Stimulated activated CD4-positive, alpha-beta T cell treated with anti-CD3 and anti-CD28 coated beads, Interleukin-1b, Interleukin-23, amount 100 ng/mL, for 1 hour (primary cell): ENCODE measurements at regions not wholly inside any gene's neighbourhood (a gene's known extent, or its start where the extent isn't known, plus 50 kb on each side); places are given as distances from the start of the nearest gene placed in this dataset.
A peak's percentile ranks its signal among the peaks of the same experiment; 100 is the strongest.
"Not testable (repeated sequence)": the region's sequence is repeated elsewhere in the genome, so short reads cannot be mapped to it uniquely, and the experiment has no call there.

Experiments used
- DNase-seq, 2 donors: peaks; one replicate each; pipeline ENCODE4 v3.0.0-alpha.2; 2020; ENCODE audit warnings: low read depth in 2 of 2

- no peak for DNase-seq
Measured at GRCh38 chrX:16320765-16321355, 153.6 kb downstream of the MAGEB17 start.

GRCh38 chrX:16333453-16333852 is 166.2 kb downstream of the MAGEB17 start:
- DNase-seq, result no peak

GRCh38 chrX:16335181-16335580 is 167.9 kb downstream of the MAGEB17 start:
- no peak for DNase-seq

- DNase-seq, result no peak
Measured at GRCh38 chrX:16347968-16348670, 180.8 kb downstream of the MAGEB17 start.

GRCh38 chrX:16357902-16358301 is 190.6 kb downstream of the MAGEB17 start:
- DNase-seq, result no peak

- DNase-seq, result not testable (repeated sequence)
Measured at GRCh38 chrX:16360056-16360455, 192.8 kb downstream of the MAGEB17 start.

- DNase-seq, result no peak
Measured at GRCh38 chrX:16368696-16369095, 201.4 kb downstream of the MAGEB17 start.

GRCh38 chrX:16376056-16376455 is 208.8 kb downstream of the MAGEB17 start:
- DNase-seq, result no peak

- no peak for DNase-seq
Measured at GRCh38 chrX:16386126-16386525, 218.8 kb downstream of the MAGEB17 start.

- no peak for DNase-seq
Measured at GRCh38 chrX:16392597-16392996, 225.3 kb downstream of the MAGEB17 start.

- DNase-seq, result no peak
Measured at GRCh38 chrX:16394290-16394689, 227.0 kb downstream of the MAGEB17 start.

GRCh38 chrX:16403808-16404207 is 236.5 kb downstream of the MAGEB17 start:
- DNase-seq, result no peak

GRCh38 chrX:16416588-16416987 is 233.4 kb upstream of the S100G start:
- no peak for DNase-seq

- DNase-seq, result no peak
Measured at GRCh38 chrX:16418650-16419049, 231.3 kb upstream of the S100G start.

GRCh38 chrX:16427668-16428067 is 222.3 kb upstream of the S100G start:
- no peak for DNase-seq

- DNase-seq, result no peak
Measured at GRCh38 chrX:16429406-16429805, 220.6 kb upstream of the S100G start.

- DNase-seq, result no peak
Measured at GRCh38 chrX:16431266-16431665, 218.7 kb upstream of the S100G start.

GRCh38 chrX:16433021-16433420 is 216.9 kb upstream of the S100G start:
- DNase-seq, result no peak

GRCh38 chrX:16435399-16435986 is 214.5 kb upstream of the S100G start:
- DNase-seq, result no peak

- DNase-seq, result peak; percentile 22 to 34
Measured at GRCh38 chrX:16436348-16437188, 213.4 kb upstream of the S100G start.

- DNase-seq, result no peak
Measured at GRCh38 chrX:16440446-16440845, 209.5 kb upstream of the S100G start.

GRCh38 chrX:16444353-16444752 is 205.6 kb upstream of the S100G start:
- no peak for DNase-seq
